PFSK-1 (cell line): ENCODE measurements at regions not wholly inside any gene's neighbourhood (a gene's known extent, or its start where the extent isn't known, plus 50 kb on each side); places are given as distances from the start of the nearest gene placed in this dataset.

Experiments used
- FOXP2 ChIP-seq: optimal IDR thresholded peaks from 2 replicates; pipeline ENCODE3; 2011; ENCODE audit warnings: borderline replicate concordance, control low read depth, inconsistent platforms; ENCODE audit not compliant: insufficient read depth; ENCODE audit errors: extremely low read length, extremely low read depth
- POLR2AphosphoS5 ChIP-seq: IDR thresholded peaks from 2 replicates; pipeline ENCODE4 v1.6.1; 2012; ENCODE audit warnings: low read depth, mild to moderate bottlenecking, control low read depth, low read length, moderate library complexity
- REST ChIP-seq, 2 experiments: IDR thresholded peaks; 2 replicates each; pipeline versions ENCODE4 v1.6.1 to v1.8.0; 2011 to 2012; ENCODE audit warnings: low read depth in 2 of 2, low read length in 2 of 2, control low read depth in 1 of 2, inconsistent platforms in 1 of 2, mild to moderate bottlenecking in 1 of 2, moderate library complexity in 1 of 2; ENCODE audit not compliant: insufficient read depth in 1 of 2
- SIN3A ChIP-seq: IDR thresholded peaks from 2 replicates; pipeline ENCODE4 v1.6.1; 2012; ENCODE audit warnings: mild to moderate bottlenecking, low read length, moderate library complexity, borderline replicate concordance; ENCODE audit not compliant: insufficient read depth
- TAF1 ChIP-seq: IDR thresholded peaks from 2 replicates; pipeline ENCODE4 v1.6.1; 2012; ENCODE audit warnings: low read length, control low read depth, borderline replicate concordance; ENCODE audit not compliant: insufficient read depth

GRCh38 chr3:80055306-80055705 is 287.5 kb upstream of the ROBO1 start:
- TF ChIP-seq FOXP2 (no peak), TAF1 (no peak), SIN3A (no peak), POLR2AphosphoS5 (no peak), REST (IDR thresholded peaks at IDR 0.05; ENCODE audit: insufficient read depth in 1 of 2, low read depth in 2 of 2, low read length in 2 of 2) (no peak)

GRCh38 chr3:80052271-80052670 is 284.5 kb upstream of the ROBO1 start:
- TF ChIP-seq FOXP2 (no peak), SIN3A (no peak), REST (IDR thresholded peaks at IDR 0.05; ENCODE audit: insufficient read depth in 1 of 2, low read depth in 2 of 2, low read length in 2 of 2) (no peak), TAF1 (no peak), POLR2AphosphoS5 (no peak)

GRCh38 chr3:80051602-80051962 is 283.8 kb upstream of the ROBO1 start:
- TF ChIP-seq FOXP2 = no peak
- TF ChIP-seq REST (IDR thresholded peaks at IDR 0.05; ENCODE audit: insufficient read depth in 1 of 2, low read depth in 2 of 2, low read length in 2 of 2) = no peak
- TF ChIP-seq POLR2AphosphoS5 = no peak
- TF ChIP-seq TAF1 = no peak
- TF ChIP-seq SIN3A = no peak

- no peak for TF ChIP-seq FOXP2
- no peak for TF ChIP-seq SIN3A
- no peak for TF ChIP-seq REST (IDR thresholded peaks at IDR 0.05; ENCODE audit: insufficient read depth in 1 of 2, low read depth in 2 of 2, low read length in 2 of 2)
- TF ChIP-seq TAF1 = no peak
- no peak for TF ChIP-seq POLR2AphosphoS5
These were observed 283.2 kb upstream of the ROBO1 start for GRCh38 chr3:80050826-80051601.

- no peak for TF ChIP-seq TAF1
- TF ChIP-seq REST (IDR thresholded peaks at IDR 0.05; ENCODE audit: insufficient read depth in 1 of 2, low read depth in 2 of 2, low read length in 2 of 2) = no peak
- TF ChIP-seq SIN3A = no peak
- no peak for TF ChIP-seq FOXP2
- TF ChIP-seq POLR2AphosphoS5 = no peak
These were observed 275.4 kb upstream of the ROBO1 start for GRCh38 chr3:80043226-80043625.
